Progenitor cell of endocrine pancreas (in vitro differentiated cells): ENCODE measurements at regions not wholly inside any gene's neighbourhood (a gene's known extent, or its start where the extent isn't known, plus 50 kb on each side); places are given as distances from the start of the nearest gene placed in this dataset.
A peak's percentile ranks its signal among the peaks of the same experiment; 100 is the strongest.
"Not testable (repeated sequence)": the region's sequence is repeated elsewhere in the genome, so short reads cannot be mapped to it uniquely, and the experiment has no call there.

Source experiments
- DNase-seq: peaks from one replicate; pipeline ENCODE4 v3.0.0; 2021; ENCODE audit warnings: low spot score; ENCODE audit not compliant: unreplicated experiment
- H3K27ac Mint-ChIP-seq: 2 replicates; pipeline ENCODE4 v1.8.0; 2021; ENCODE audit warnings: mild to moderate bottlenecking, moderate library complexity, mixed read lengths
- H3K27me3 Mint-ChIP-seq: 2 replicates; pipeline ENCODE4 v1.8.0; 2021; ENCODE audit warnings: mixed read lengths
- H3K36me3 Mint-ChIP-seq: 2 replicates; pipeline ENCODE4 v1.8.0; 2022; ENCODE audit warnings: mixed read lengths; ENCODE audit not compliant: insufficient read depth
- H3K4me1 Mint-ChIP-seq: 2 replicates; pipeline ENCODE4 v1.8.0; 2021; ENCODE audit warnings: low read depth, mixed read lengths
- H3K4me3 Mint-ChIP-seq: 2 replicates; pipeline ENCODE4 v1.8.0; 2021; ENCODE audit warnings: low read depth, mild to moderate bottlenecking, moderate library complexity, mixed read lengths
- H3K9me3 Mint-ChIP-seq: 2 replicates; pipeline ENCODE4 v1.8.0; 2021; ENCODE audit warnings: low read depth, mixed read lengths
- CTCF ChIP-seq: fragments of 200-600 bp; sonication (generic); IDR thresholded peaks from one replicate; pipeline ENCODE4 v1.5.0; 2021; ENCODE audit warnings: antibody characterized with exemption, mild to moderate bottlenecking; ENCODE audit not compliant: unreplicated experiment

GRCh38 chr12:107377596-107378385 lies 284.4 kb upstream of the CRY1 start:
- H3K36me3 Mint-ChIP-seq = no peaks in the 10 kb centered on the region
- TF ChIP-seq CTCF = no peak
- no peak overlapping the region for H3K27ac Mint-ChIP-seq
- no peaks in the 10 kb centered on the region for H3K9me3 Mint-ChIP-seq
- no peak for DNase-seq
- peaks cover 22% of the 10 kb centered on the region for H3K4me1 Mint-ChIP-seq
- no peak overlapping the region for H3K4me3 Mint-ChIP-seq
- peaks cover 16% of the 10 kb centered on the region for H3K27me3 Mint-ChIP-seq

- H3K4me3 Mint-ChIP-seq = no peak overlapping the region
- H3K36me3 Mint-ChIP-seq = no peaks in the 10 kb centered on the region
- no peak for TF ChIP-seq CTCF
- no peak overlapping the region for H3K27ac Mint-ChIP-seq
- H3K27me3 Mint-ChIP-seq = peaks cover 16% of the 10 kb centered on the region
- no peak for DNase-seq
- H3K9me3 Mint-ChIP-seq = no peaks in the 10 kb centered on the region
- H3K4me1 Mint-ChIP-seq = peaks cover 22% of the 10 kb centered on the region
These were observed 285.3 kb upstream of the CRY1 start for GRCh38 chr12:107378609-107379008.

GRCh38 chr12:107379142-107379851 lies 285.9 kb upstream of the CRY1 start:
- Mint-ChIP-seq H3K27me3 (peaks cover 13% of the 10 kb centered on the region), H3K4me1 (peaks cover 22% of the 10 kb centered on the region), H3K27ac (peak overlapping the region; percentile 95)
- H3K4me3 Mint-ChIP-seq, H3K9me3 Mint-ChIP-seq, H3K36me3 Mint-ChIP-seq, DNase-seq: not testable (repeated sequence)

GRCh38 chr12:107379852-107380567 lies 286.7 kb upstream of the CRY1 start:
- TF ChIP-seq CTCF = no peak
- H3K4me1 Mint-ChIP-seq = peaks cover 22% of the 10 kb centered on the region
- no peaks in the 10 kb centered on the region for H3K36me3 Mint-ChIP-seq
- peaks cover 6% of the 10 kb centered on the region for H3K27me3 Mint-ChIP-seq
- H3K27ac Mint-ChIP-seq = peak overlapping the region; percentile 95
- H3K4me3 Mint-ChIP-seq = peak overlapping the region; percentile 37
- no peaks in the 10 kb centered on the region for H3K9me3 Mint-ChIP-seq
- DNase-seq = peak; percentile 27

- H3K27me3 Mint-ChIP-seq = peaks cover 3% of the 10 kb centered on the region
- H3K27ac Mint-ChIP-seq = no peak overlapping the region
- H3K36me3 Mint-ChIP-seq = no peaks in the 10 kb centered on the region
- DNase-seq = no peak
- no peak overlapping the region for H3K4me3 Mint-ChIP-seq
- peaks cover 5% of the 10 kb centered on the region for H3K9me3 Mint-ChIP-seq
- peaks cover 21% of the 10 kb centered on the region for H3K4me1 Mint-ChIP-seq
- TF ChIP-seq CTCF = no peak
These were observed 291.3 kb upstream of the CRY1 start for GRCh38 chr12:107384645-107385044.
